RWPE2 (cell line): ENCODE measurements at regions not wholly inside any gene's neighbourhood (a gene's known extent, or its start where the extent isn't known, plus 50 kb on each side); places are given as distances from the start of the nearest gene placed in this dataset.

ENCODE experiments used
- ATAC-seq: fragments of 200-7000 bp; cut with Tn5 transposase; 3 replicates; pipeline ENCODE4 v1.9.1; 2021; ENCODE audit warnings: low read depth
- DNase-seq: peaks from one replicate; pipeline ENCODE4 v3.0.0-alpha.2; 2020; ENCODE audit warnings: low spot score
- H3K27ac ChIP-seq: fragments of 450-650 bp; 2 replicates; pipeline ENCODE4 v1.5.1; 2017; ENCODE audit warnings: mild to moderate bottlenecking; ENCODE audit not compliant: poor library complexity, severe bottlenecking
- H3K27me3 ChIP-seq: fragments of 250-450 bp; sonication (Bioruptor Pico); 2 replicates; pipeline ENCODE4 v1.5.1; 2021; ENCODE audit warnings: mild to moderate bottlenecking, moderate library complexity; ENCODE audit not compliant: insufficient read depth, poor library complexity, severe bottlenecking
- H3K36me3 ChIP-seq: fragments of 250-450 bp; sonication (Bioruptor Pico); 2 replicates; pipeline ENCODE4 v1.5.1; 2020; ENCODE audit warnings: low read depth, mild to moderate bottlenecking, moderate library complexity
- H3K4me1 ChIP-seq: fragments of 250-450 bp; sonication (Bioruptor Pico); 2 replicates; pipeline ENCODE4 v1.5.1; 2021; ENCODE audit warnings: mild to moderate bottlenecking, moderate library complexity; ENCODE audit not compliant: insufficient read depth, poor library complexity, severe bottlenecking
- H3K4me3 ChIP-seq: fragments of 250-450 bp; sonication (Bioruptor Pico); 2 replicates; pipeline ENCODE4 v1.5.1; 2021; ENCODE audit warnings: mild to moderate bottlenecking, moderate library complexity; ENCODE audit not compliant: severe bottlenecking
- H3K9me3 ChIP-seq: fragments of 250-450 bp; sonication (Bioruptor Pico); 2 replicates; pipeline ENCODE4 v1.5.1; 2021; ENCODE audit warnings: mild to moderate bottlenecking, moderate library complexity; ENCODE audit not compliant: severe bottlenecking
- CTCF ChIP-seq: fragments of 450-650 bp; IDR thresholded peaks from one replicate; pipeline ENCODE4 v1.5.1; 2017; ENCODE audit warnings: mild to moderate bottlenecking, moderate library complexity; ENCODE audit not compliant: poor library complexity, severe bottlenecking

- H3K27ac ChIP-seq = no peak overlapping the region
- TF ChIP-seq CTCF = no peak
- no peaks in the 10 kb centered on the region for H3K9me3 ChIP-seq
- no peaks in the 10 kb centered on the region for H3K36me3 ChIP-seq
- no peaks in the 10 kb centered on the region for H3K4me1 ChIP-seq
- no peaks in the 10 kb centered on the region for H3K27me3 ChIP-seq
- no peak overlapping the region for H3K4me3 ChIP-seq
- DNase-seq = no peak
- peak; percentile 44; the same call in 1 of the 3 replicates for ATAC-seq
These were observed 118.5 kb upstream of the NGF start for GRCh38 chr1:115456441-115456961.

GRCh38 chr1:115454837-115455511, 116.9 kb upstream of the NGF start:
- H3K27ac ChIP-seq = no peak overlapping the region
- TF ChIP-seq CTCF = no peak
- no peak overlapping the region for H3K4me3 ChIP-seq
- DNase-seq (no peak), ATAC-seq (no peak)
- no peaks in the 10 kb centered on the region for H3K4me1 ChIP-seq
- no peaks in the 10 kb centered on the region for H3K36me3 ChIP-seq
- H3K27me3 ChIP-seq = no peaks in the 10 kb centered on the region
- H3K9me3 ChIP-seq = no peaks in the 10 kb centered on the region

GRCh38 chr1:115453666-115454065, 115.6 kb upstream of the NGF start:
- no peak overlapping the region for H3K4me3 ChIP-seq
- no peaks in the 10 kb centered on the region for H3K36me3 ChIP-seq
- H3K27me3 ChIP-seq = no peaks in the 10 kb centered on the region
- ATAC-seq = peak; percentile 35; the same call in 1 of the 3 replicates
- H3K27ac ChIP-seq = no peak overlapping the region
- no peaks in the 10 kb centered on the region for H3K9me3 ChIP-seq
- no peak for TF ChIP-seq CTCF
- DNase-seq = no peak
- H3K4me1 ChIP-seq = no peaks in the 10 kb centered on the region

- H3K9me3 ChIP-seq = no peaks in the 10 kb centered on the region
- H3K4me1 ChIP-seq = no peaks in the 10 kb centered on the region
- DNase-seq (no peak), ATAC-seq (no peak)
- H3K27me3 ChIP-seq = no peaks in the 10 kb centered on the region
- no peak overlapping the region for H3K4me3 ChIP-seq
- H3K36me3 ChIP-seq = no peaks in the 10 kb centered on the region
- no peak for TF ChIP-seq CTCF
- no peak overlapping the region for H3K27ac ChIP-seq
These were observed 114.7 kb upstream of the NGF start for GRCh38 chr1:115452600-115453329.
